Thoracic aorta (tissue), 2 donors: ENCODE measurements at regions not wholly inside any gene's neighbourhood (a gene's known extent, or its start where the extent isn't known, plus 50 kb on each side); places are given as distances from the start of the nearest gene placed in this dataset.
"Not testable (repeated sequence)": the region's sequence is repeated elsewhere in the genome, so short reads cannot be mapped to it uniquely, and the experiment has no call there.

ENCODE experiments used
- ATAC-seq: fragments of 150-250 bp; one replicate; pipeline ENCODE4 v1.8.0; 2017; ENCODE audit warnings: low read depth; ENCODE audit not compliant: insufficient number of reproducible peaks, low FRiP score
- DNase-seq: peaks from one replicate; pipeline ENCODE4 v3.0.0-alpha.2; 2020; ENCODE audit warnings: low spot score
- H3K27ac ChIP-seq, 2 donors: fragments of 200-600 bp; sonication (generic); 1 replicate in 1 of 2; 2 replicates in 1 of 2; pipeline ENCODE4 v1.5.1; 2016; ENCODE audit warnings: mild to moderate bottlenecking in 2 of 2, moderate library complexity in 2 of 2
- H3K27me3 ChIP-seq: fragments of 200-600 bp; sonication (generic); replicated peaks from 2 replicates; pipeline ENCODE4 v1.6.0; 2016; ENCODE audit warnings: mild to moderate bottlenecking; ENCODE audit not compliant: insufficient read depth
- H3K36me3 ChIP-seq: fragments of 200-600 bp; sonication (generic); one replicate; pipeline ENCODE4 v1.5.1; 2016
- H3K4me1 ChIP-seq, 2 donors: fragments of 200-600 bp; sonication (generic); 1 replicate in 1 of 2; 2 replicates in 1 of 2; pipeline versions ENCODE4 v1.5.1 to v1.6.0; 2016; ENCODE audit warnings: low read depth in 2 of 2, mild to moderate bottlenecking in 1 of 2; ENCODE audit not compliant: control insufficient read depth in 1 of 2
- H3K4me3 ChIP-seq: fragments of 200-600 bp; sonication (generic); 2 replicates; pipeline ENCODE4 v1.5.1; 2016; ENCODE audit warnings: mild to moderate bottlenecking
- H3K9me3 ChIP-seq: fragments of 200-600 bp; sonication (generic); 2 replicates; pipeline ENCODE4 v1.5.1; 2016
- CTCF ChIP-seq: fragments of 200-600 bp; sonication (generic); IDR thresholded peaks from one replicate; pipeline ENCODE4 v1.5.1; 2019; ENCODE audit warnings: antibody characterized with exemption

DNA sequence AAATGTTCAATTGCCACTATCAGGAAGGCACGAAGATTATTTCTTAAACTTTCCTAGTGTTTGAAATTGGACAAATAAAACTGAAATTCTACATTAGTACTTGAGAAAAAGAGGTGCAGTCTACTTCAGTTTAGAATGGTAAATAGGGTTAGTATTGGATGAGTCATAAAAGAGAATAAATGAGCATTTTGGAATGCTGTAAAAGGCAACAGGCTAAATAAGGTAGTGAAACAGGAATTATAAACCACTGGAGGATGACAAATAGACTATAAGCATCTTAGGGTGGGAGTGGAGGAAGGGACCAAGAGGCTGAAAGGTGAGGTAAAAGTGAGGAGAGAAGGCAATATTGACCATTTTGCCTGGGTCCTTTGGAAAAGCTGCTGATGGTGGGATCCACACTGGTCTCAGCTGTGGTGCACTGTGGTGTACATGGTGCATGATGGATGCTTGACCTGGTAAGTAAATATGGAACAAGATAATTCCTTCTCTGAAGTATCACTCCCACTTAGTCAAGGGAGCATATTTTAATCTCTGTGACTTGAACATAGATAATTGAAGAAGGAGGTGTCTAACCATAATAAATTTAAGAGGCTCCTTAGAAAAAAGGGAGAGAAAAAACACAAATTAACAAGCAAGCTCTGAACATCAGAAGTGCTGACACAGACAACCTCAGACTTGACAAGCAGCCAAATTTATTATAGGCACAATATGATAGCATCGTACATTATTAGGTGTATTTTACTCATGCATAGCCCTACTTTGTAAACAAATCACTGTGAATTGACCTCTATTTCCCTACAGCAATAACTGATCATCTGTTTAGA is 76.4 kb upstream of the SCIN start:
- Histone ChIP-seq H3K9me3 (no peaks in the 10 kb centered on the region), H3K4me3 (no peak overlapping the region), H3K4me1 (no peaks in the 10 kb centered on the region), H3K36me3 (no peaks in the 10 kb centered on the region), H3K27ac (no peak overlapping the region), H3K27me3 (no peaks in the 10 kb centered on the region)
- ATAC-seq: no peak
- no peak for TF ChIP-seq CTCF
- DNase-seq: no peak

GRCh38 chr7:12494687-12495024 is 75.9 kb upstream of the SCIN start:
- no peak for ATAC-seq
- Histone ChIP-seq H3K27ac (no peak overlapping the region), H3K4me1 (no peaks in the 10 kb centered on the region), H3K9me3 (no peaks in the 10 kb centered on the region), H3K36me3 (no peaks in the 10 kb centered on the region), H3K27me3 (no peaks in the 10 kb centered on the region), H3K4me3 (no peak overlapping the region)
- no peak for TF ChIP-seq CTCF
- no peak for DNase-seq

DNA sequence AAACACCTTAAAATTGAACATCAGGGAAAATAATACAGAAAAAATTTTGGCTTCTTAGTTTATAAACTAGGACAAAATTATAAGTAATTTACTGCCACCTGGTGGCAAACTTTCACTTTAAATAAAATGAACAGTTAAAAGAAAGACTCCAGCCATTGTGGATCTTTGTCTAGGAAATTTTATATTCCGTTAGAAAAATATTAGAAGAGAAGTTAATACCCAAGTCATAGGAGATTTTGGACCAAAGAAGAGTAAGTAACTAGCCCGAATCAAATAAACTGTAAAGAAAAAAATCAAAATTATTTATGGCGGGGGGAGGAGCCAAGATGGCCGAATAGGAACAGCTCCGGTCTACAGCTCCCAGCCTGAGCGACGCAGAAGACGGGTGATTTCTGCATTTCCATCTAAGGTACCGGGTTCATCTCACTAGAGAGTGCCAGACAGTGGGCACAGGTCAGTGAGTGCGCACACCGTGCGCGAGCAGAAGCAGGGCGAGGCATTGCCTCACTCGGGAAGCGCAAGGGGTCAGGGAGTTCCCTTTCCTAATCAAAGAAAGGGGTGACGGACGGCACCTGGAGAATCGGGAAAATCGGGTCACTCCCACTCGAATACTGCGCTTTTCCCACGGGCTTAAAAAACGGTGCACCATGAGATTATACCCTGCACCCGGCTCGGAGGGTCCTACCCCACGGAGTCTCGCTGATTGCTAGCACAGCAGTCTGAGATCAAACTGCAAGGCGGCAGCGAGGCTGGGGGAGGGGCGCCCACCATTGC is 73.4 kb upstream of the SCIN start:
- H3K27ac ChIP-seq, H3K4me1 ChIP-seq, ATAC-seq, H3K4me3 ChIP-seq, H3K9me3 ChIP-seq, DNase-seq, H3K27me3 ChIP-seq, H3K36me3 ChIP-seq: not testable (repeated sequence)

GRCh38 chr7:12504149-12504548 is 66.4 kb upstream of the SCIN start:
- Histone ChIP-seq H3K36me3 (no peaks in the 10 kb centered on the region), H3K4me3 (no peak overlapping the region), H3K27ac (no peak overlapping the region), H3K9me3 (no peaks in the 10 kb centered on the region), H3K27me3 (no peaks in the 10 kb centered on the region), H3K4me1 (no peaks in the 10 kb centered on the region)
- no peak for TF ChIP-seq CTCF
- ATAC-seq (no peak), DNase-seq (no peak)

- Histone ChIP-seq H3K4me3 (no peak overlapping the region), H3K4me1 (no peaks in the 10 kb centered on the region), H3K27me3 (no peaks in the 10 kb centered on the region), H3K9me3 (no peaks in the 10 kb centered on the region), H3K27ac (no peak overlapping the region), H3K36me3 (no peaks in the 10 kb centered on the region)
- ATAC-seq (no peak), DNase-seq (no peak)
- TF ChIP-seq CTCF: no peak
Observed at GRCh38 chr7:12508005-12508404, 62.5 kb upstream of the SCIN start.
